GM23338 (cell line): ENCODE measurements at regions not wholly inside any gene's neighbourhood (a gene's known extent, or its start where the extent isn't known, plus 50 kb on each side); places are given as distances from the start of the nearest gene placed in this dataset.

ENCODE experiments used
- EZH2 ChIP-seq: fragments of 200-600 bp; sonication (generic); IDR thresholded peaks from one replicate; pipeline ENCODE4 v1.8.0; 2017; ENCODE audit warnings: antibody characterized with exemption, mild to moderate bottlenecking, low read depth; ENCODE audit not compliant: unreplicated experiment
- EZH2phosphoT487 ChIP-seq: fragments of 200-600 bp; sonication (generic); IDR thresholded peaks from one replicate; pipeline ENCODE4 v1.8.1; 2018; ENCODE audit warnings: antibody characterized with exemption; ENCODE audit not compliant: unreplicated experiment
- JUNB ChIP-seq: IDR thresholded peaks from one replicate; pipeline ENCODE4 v1.6.1; 2016; ENCODE audit warnings: antibody characterized with exemption; ENCODE audit not compliant: unreplicated experiment
- POLR2AphosphoS5 ChIP-seq: IDR thresholded peaks from 2 replicates; pipeline ENCODE4 v1.6.1; 2016; ENCODE audit warnings: antibody characterized with exemption, low read depth
- STAT1 ChIP-seq: IDR thresholded peaks from one replicate; pipeline ENCODE4 v1.6.1; 2016; ENCODE audit warnings: antibody characterized with exemption; ENCODE audit not compliant: unreplicated experiment
- ZNF114 ChIP-seq: fragments of 250-450 bp; sonication (Bioruptor Pico); IDR thresholded peaks from 2 replicates; pipeline ENCODE4 v1.5.0; 2020; ENCODE audit warnings: mild to moderate bottlenecking, moderate library complexity
- TF ChIP-seq, protein P1 (sequence below), 2 experiments: fragments of 200-600 bp in 1 of 2; sonication (generic) in 1 of 2; conservative IDR thresholded peaks; 2 replicates each; pipeline versions ENCODE4 v1.5.1 to v1.6.1; 2016 to 2017; ENCODE audit warnings: antibody characterized with exemption in 2 of 2, low read depth in 2 of 2, mild to moderate bottlenecking in 2 of 2, moderate library complexity in 1 of 2
- TF ChIP-seq, protein P2 (sequence below): IDR thresholded peaks from one replicate; pipeline ENCODE4 v1.6.1; 2018; ENCODE audit warnings: antibody characterized with exemption; ENCODE audit not compliant: unreplicated experiment

DNA sequence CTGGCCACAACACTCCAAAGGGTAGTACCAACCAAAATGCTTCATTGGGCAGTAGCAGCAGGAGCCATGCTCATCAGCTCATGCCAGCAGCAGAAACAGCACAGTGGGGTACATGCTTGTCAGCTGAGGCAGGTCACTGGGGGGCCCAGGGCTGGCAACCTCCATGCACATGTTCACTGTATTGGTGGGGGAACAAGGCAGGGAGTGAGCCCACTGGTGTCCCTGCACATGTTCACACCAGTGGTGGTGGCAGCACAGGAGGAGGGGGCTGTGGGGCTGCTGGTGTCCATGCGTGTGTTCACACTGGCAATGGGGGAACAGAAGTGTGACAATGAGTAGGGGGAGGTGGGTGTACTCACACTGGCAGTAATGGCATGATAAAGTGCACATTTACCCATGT is 254.3 kb upstream of the KIF2A start:
- TF ChIP-seq, protein P1, sequence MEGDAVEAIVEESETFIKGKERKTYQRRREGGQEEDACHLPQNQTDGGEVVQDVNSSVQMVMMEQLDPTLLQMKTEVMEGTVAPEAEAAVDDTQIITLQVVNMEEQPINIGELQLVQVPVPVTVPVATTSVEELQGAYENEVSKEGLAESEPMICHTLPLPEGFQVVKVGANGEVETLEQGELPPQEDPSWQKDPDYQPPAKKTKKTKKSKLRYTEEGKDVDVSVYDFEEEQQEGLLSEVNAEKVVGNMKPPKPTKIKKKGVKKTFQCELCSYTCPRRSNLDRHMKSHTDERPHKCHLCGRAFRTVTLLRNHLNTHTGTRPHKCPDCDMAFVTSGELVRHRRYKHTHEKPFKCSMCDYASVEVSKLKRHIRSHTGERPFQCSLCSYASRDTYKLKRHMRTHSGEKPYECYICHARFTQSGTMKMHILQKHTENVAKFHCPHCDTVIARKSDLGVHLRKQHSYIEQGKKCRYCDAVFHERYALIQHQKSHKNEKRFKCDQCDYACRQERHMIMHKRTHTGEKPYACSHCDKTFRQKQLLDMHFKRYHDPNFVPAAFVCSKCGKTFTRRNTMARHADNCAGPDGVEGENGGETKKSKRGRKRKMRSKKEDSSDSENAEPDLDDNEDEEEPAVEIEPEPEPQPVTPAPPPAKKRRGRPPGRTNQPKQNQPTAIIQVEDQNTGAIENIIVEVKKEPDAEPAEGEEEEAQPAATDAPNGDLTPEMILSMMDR (conservative IDR thresholded peaks at IDR 0.05; ENCODE audit: low read depth in 2 of 2): no peak
- no peak for TF ChIP-seq EZH2
- no peak for TF ChIP-seq POLR2AphosphoS5
- no peak for TF ChIP-seq EZH2phosphoT487
- TF ChIP-seq JUNB: no peak
- TF ChIP-seq, protein P2, sequence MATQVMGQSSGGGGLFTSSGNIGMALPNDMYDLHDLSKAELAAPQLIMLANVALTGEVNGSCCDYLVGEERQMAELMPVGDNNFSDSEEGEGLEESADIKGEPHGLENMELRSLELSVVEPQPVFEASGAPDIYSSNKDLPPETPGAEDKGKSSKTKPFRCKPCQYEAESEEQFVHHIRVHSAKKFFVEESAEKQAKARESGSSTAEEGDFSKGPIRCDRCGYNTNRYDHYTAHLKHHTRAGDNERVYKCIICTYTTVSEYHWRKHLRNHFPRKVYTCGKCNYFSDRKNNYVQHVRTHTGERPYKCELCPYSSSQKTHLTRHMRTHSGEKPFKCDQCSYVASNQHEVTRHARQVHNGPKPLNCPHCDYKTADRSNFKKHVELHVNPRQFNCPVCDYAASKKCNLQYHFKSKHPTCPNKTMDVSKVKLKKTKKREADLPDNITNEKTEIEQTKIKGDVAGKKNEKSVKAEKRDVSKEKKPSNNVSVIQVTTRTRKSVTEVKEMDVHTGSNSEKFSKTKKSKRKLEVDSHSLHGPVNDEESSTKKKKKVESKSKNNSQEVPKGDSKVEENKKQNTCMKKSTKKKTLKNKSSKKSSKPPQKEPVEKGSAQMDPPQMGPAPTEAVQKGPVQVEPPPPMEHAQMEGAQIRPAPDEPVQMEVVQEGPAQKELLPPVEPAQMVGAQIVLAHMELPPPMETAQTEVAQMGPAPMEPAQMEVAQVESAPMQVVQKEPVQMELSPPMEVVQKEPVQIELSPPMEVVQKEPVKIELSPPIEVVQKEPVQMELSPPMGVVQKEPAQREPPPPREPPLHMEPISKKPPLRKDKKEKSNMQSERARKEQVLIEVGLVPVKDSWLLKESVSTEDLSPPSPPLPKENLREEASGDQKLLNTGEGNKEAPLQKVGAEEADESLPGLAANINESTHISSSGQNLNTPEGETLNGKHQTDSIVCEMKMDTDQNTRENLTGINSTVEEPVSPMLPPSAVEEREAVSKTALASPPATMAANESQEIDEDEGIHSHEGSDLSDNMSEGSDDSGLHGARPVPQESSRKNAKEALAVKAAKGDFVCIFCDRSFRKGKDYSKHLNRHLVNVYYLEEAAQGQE: no peak
- no peak for TF ChIP-seq STAT1
- no peak for TF ChIP-seq ZNF114 (CRISPR knock-in tag)
